ENCODE measurements at regions not wholly inside any gene's neighbourhood (a gene's known extent, or its start where the extent isn't known, plus 50 kb on each side); places are given as distances from the start of the nearest gene placed in this dataset.
A peak's percentile ranks its signal among the peaks of the same experiment; 100 is the strongest.

- Mint-ChIP-seq H3K27me3 (peaks cover 17% of the 10 kb centered on the region), H3K36me3 (no peaks in the 10 kb centered on the region), H3K4me3 (no peak overlapping the region), H3K4me1 (no peaks in the 10 kb centered on the region), H3K9me3 (no peaks in the 10 kb centered on the region), H3K27ac (no peak overlapping the region)
- no peak for DNase-seq (ENCODE audit: low spot score in 2 of 2)
- ATAC-seq (ENCODE audit: low read depth): no peak
These were observed 121.9 kb upstream of the CDC42BPA start for GRCh38 chr1:227440182-227440581.

- Mint-ChIP-seq H3K4me3 (no peak overlapping the region), H3K9me3 (no peaks in the 10 kb centered on the region), H3K27ac (no peak overlapping the region), H3K27me3 (peaks cover 14% of the 10 kb centered on the region), H3K4me1 (no peaks in the 10 kb centered on the region), H3K36me3 (no peaks in the 10 kb centered on the region)
- no peak for DNase-seq (ENCODE audit: low spot score in 2 of 2)
- ATAC-seq (ENCODE audit: low read depth): peak; percentile 32
These were observed 119.3 kb upstream of the CDC42BPA start for GRCh38 chr1:227437495-227438008.

GRCh38 chr1:227434808-227435444, 116.6 kb upstream of the CDC42BPA start:
- no peak overlapping the region for H3K4me3 Mint-ChIP-seq
- H3K4me1 Mint-ChIP-seq: no peaks in the 10 kb centered on the region
- no peak for ATAC-seq (ENCODE audit: low read depth)
- H3K27me3 Mint-ChIP-seq: peaks cover 12% of the 10 kb centered on the region
- no peaks in the 10 kb centered on the region for H3K36me3 Mint-ChIP-seq
- H3K27ac Mint-ChIP-seq: no peak overlapping the region
- DNase-seq (ENCODE audit: low spot score in 2 of 2): no peak
- H3K9me3 Mint-ChIP-seq: no peaks in the 10 kb centered on the region

GRCh38 chr1:227433663-227434341, 115.5 kb upstream of the CDC42BPA start:
- Mint-ChIP-seq H3K27ac (no peak overlapping the region), H3K9me3 (no peaks in the 10 kb centered on the region), H3K4me3 (no peak overlapping the region), H3K36me3 (no peaks in the 10 kb centered on the region), H3K27me3 (peaks cover 16% of the 10 kb centered on the region), H3K4me1 (no peaks in the 10 kb centered on the region)
- DNase-seq (ENCODE audit: low spot score in 2 of 2): no peak
- no peak for ATAC-seq (ENCODE audit: low read depth)

GRCh38 chr1:227432981-227433380, 114.7 kb upstream of the CDC42BPA start:
- Mint-ChIP-seq H3K27me3 (peaks cover 16% of the 10 kb centered on the region), H3K36me3 (no peaks in the 10 kb centered on the region)
- ATAC-seq (ENCODE audit: low read depth): no peak

GRCh38 chr1:227432181-227432535, 113.9 kb upstream of the CDC42BPA start:
- no peaks in the 10 kb centered on the region for H3K9me3 Mint-ChIP-seq
- H3K36me3 Mint-ChIP-seq: no peaks in the 10 kb centered on the region
- ATAC-seq (ENCODE audit: low read depth) (no peak), DNase-seq (ENCODE audit: low spot score in 2 of 2) (no peak)
- peaks cover 16% of the 10 kb centered on the region for H3K27me3 Mint-ChIP-seq
- H3K27ac Mint-ChIP-seq: no peak overlapping the region
- no peaks in the 10 kb centered on the region for H3K4me1 Mint-ChIP-seq
- no peak overlapping the region for H3K4me3 Mint-ChIP-seq

More at GRCh38 chr1:227432981-227433380, 114.7 kb upstream of the CDC42BPA start:
- Mint-ChIP-seq H3K4me3 (no peak overlapping the region), H3K27ac (no peak overlapping the region), H3K4me1 (no peaks in the 10 kb centered on the region), H3K9me3 (no peaks in the 10 kb centered on the region)
- DNase-seq (ENCODE audit: low spot score in 2 of 2): no peak

- Mint-ChIP-seq H3K27ac (no peak overlapping the region), H3K4me1 (no peaks in the 10 kb centered on the region), H3K9me3 (no peaks in the 10 kb centered on the region), H3K4me3 (no peak overlapping the region), H3K36me3 (no peaks in the 10 kb centered on the region), H3K27me3 (peaks cover 8% of the 10 kb centered on the region)
- ATAC-seq (ENCODE audit: low read depth) (no peak), DNase-seq (ENCODE audit: low spot score in 2 of 2) (no peak)
These were observed 111.4 kb upstream of the CDC42BPA start for GRCh38 chr1:227429447-227430359.

GRCh38 chr1:227428803-227429202, 110.5 kb upstream of the CDC42BPA start:
- no peaks in the 10 kb centered on the region for H3K36me3 Mint-ChIP-seq

GRCh38 chr1:227427411-227427810, 109.1 kb upstream of the CDC42BPA start:
- DNase-seq (ENCODE audit: low spot score in 2 of 2) (no peak), ATAC-seq (ENCODE audit: low read depth) (no peak)
- Mint-ChIP-seq H3K9me3 (no peaks in the 10 kb centered on the region), H3K36me3 (no peaks in the 10 kb centered on the region), H3K4me1 (no peaks in the 10 kb centered on the region), H3K27me3 (peaks cover 12% of the 10 kb centered on the region), H3K4me3 (no peak overlapping the region), H3K27ac (no peak overlapping the region)

More at GRCh38 chr1:227428803-227429202, 110.5 kb upstream of the CDC42BPA start:
- no peaks in the 10 kb centered on the region for H3K9me3 Mint-ChIP-seq
- peaks cover 9% of the 10 kb centered on the region for H3K27me3 Mint-ChIP-seq
- DNase-seq (ENCODE audit: low spot score in 2 of 2) (no peak), ATAC-seq (ENCODE audit: low read depth) (no peak)
- H3K4me3 Mint-ChIP-seq: no peak overlapping the region
- H3K4me1 Mint-ChIP-seq: no peaks in the 10 kb centered on the region
- H3K27ac Mint-ChIP-seq: no peak overlapping the region

GRCh38 chr1:227424953-227425352, 106.7 kb upstream of the CDC42BPA start:
- no peaks in the 10 kb centered on the region for H3K9me3 Mint-ChIP-seq
- H3K36me3 Mint-ChIP-seq: no peaks in the 10 kb centered on the region
- no peak for DNase-seq (ENCODE audit: low spot score in 2 of 2)
- no peak for ATAC-seq (ENCODE audit: low read depth)
- peaks cover 16% of the 10 kb centered on the region for H3K27me3 Mint-ChIP-seq
- no peak overlapping the region for H3K4me3 Mint-ChIP-seq
- H3K27ac Mint-ChIP-seq: no peak overlapping the region
- H3K4me1 Mint-ChIP-seq: no peaks in the 10 kb centered on the region

- Mint-ChIP-seq H3K9me3 (no peaks in the 10 kb centered on the region), H3K27ac (no peak overlapping the region), H3K36me3 (no peaks in the 10 kb centered on the region), H3K27me3 (peaks cover 11% of the 10 kb centered on the region), H3K4me1 (no peaks in the 10 kb centered on the region), H3K4me3 (no peak overlapping the region)
- ATAC-seq (ENCODE audit: low read depth) (no peak), DNase-seq (ENCODE audit: low spot score in 2 of 2) (no peak)
These were observed 105.9 kb upstream of the CDC42BPA start for GRCh38 chr1:227424159-227424680.

- no peak for DNase-seq (ENCODE audit: low spot score in 2 of 2)
- Mint-ChIP-seq H3K9me3 (no peaks in the 10 kb centered on the region), H3K4me1 (no peaks in the 10 kb centered on the region), H3K27ac (no peak overlapping the region), H3K27me3 (peaks cover 11% of the 10 kb centered on the region), H3K4me3 (no peak overlapping the region), H3K36me3 (no peaks in the 10 kb centered on the region)
- no peak for ATAC-seq (ENCODE audit: low read depth)
These were observed 104.3 kb upstream of the CDC42BPA start for GRCh38 chr1:227422581-227422980.

GRCh38 chr1:227420147-227420546, 101.9 kb upstream of the CDC42BPA start:
- no peak overlapping the region for H3K4me3 Mint-ChIP-seq
- H3K27me3 Mint-ChIP-seq: peaks cover 7% of the 10 kb centered on the region
- H3K36me3 Mint-ChIP-seq: no peaks in the 10 kb centered on the region
- DNase-seq (ENCODE audit: low spot score in 2 of 2): no peak
- no peaks in the 10 kb centered on the region for H3K9me3 Mint-ChIP-seq
- ATAC-seq (ENCODE audit: low read depth): no peak
- H3K27ac Mint-ChIP-seq: no peak overlapping the region
- H3K4me1 Mint-ChIP-seq: no peaks in the 10 kb centered on the region

All from memory B cell (primary cell).